ENCODE measurements at regions not wholly inside any gene's neighbourhood (a gene's known extent, or its start where the extent isn't known, plus 50 kb on each side); places are given as distances from the start of the nearest gene placed in this dataset.

DNA sequence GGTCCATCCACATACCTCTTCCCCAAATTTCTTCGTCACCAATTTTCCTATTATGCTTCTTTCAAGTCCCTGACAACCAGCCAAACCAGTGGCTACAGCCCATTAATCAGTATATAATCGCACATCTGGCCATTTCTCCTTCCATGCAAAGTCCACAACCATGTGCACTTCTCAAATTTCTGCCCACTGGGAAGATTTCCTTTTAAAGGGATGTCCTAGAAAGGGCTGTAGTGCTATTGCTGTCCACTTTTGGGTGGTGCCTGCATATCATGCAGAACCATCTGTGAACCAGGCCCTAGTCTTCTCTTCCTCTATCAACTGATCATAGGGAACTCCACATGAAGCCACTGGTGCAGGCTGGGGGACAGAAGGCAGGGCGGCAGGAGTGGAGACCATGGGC, 55.2 kb upstream of the MID1IP1 start:
- TF ChIP-seq NR1H2 (CRISPR knock-in tag; IDR thresholded peaks at IDR 0.05) (no peak), PREB (CRISPR knock-in tag; IDR thresholded peaks at IDR 0.05; ENCODE audit: borderline replicate concordance) (no peak)
- no peaks in the 10 kb centered on the region for H3K36me3 Mint-ChIP-seq
- ChIA-PET CTCF (no interaction called here), POLR2A (no interaction called here)
- no peaks in the 10 kb centered on the region for H3K27me3 Mint-ChIP-seq (ENCODE audit: low read depth)
- DNase-seq (ENCODE audit: low spot score) (no peak), ATAC-seq (no peak)
- H3K4me3 Mint-ChIP-seq, result no peak overlapping the region
- H3K27ac Mint-ChIP-seq, result no peak overlapping the region
- H3K9me3 Mint-ChIP-seq, result peaks cover 18% of the 10 kb centered on the region
- H3K4me1 Mint-ChIP-seq, result no peaks in the 10 kb centered on the region

GRCh38 chrX:38750551-38750950, 50.7 kb upstream of the MID1IP1 start:
- no peaks in the 10 kb centered on the region for H3K36me3 Mint-ChIP-seq
- H3K4me3 Mint-ChIP-seq, result no peak overlapping the region
- ChIA-PET POLR2A (no interaction called here), CTCF (interaction anchor here (1.1 to 2.1 kb wide), 2 partner anchors 323 to 401 kb away, joined by 4 to 7 read pairs; no protein-coding TSS in a partner anchor)
- ATAC-seq (no peak), DNase-seq (ENCODE audit: low spot score) (no peak)
- peaks cover 12% of the 10 kb centered on the region for H3K4me1 Mint-ChIP-seq
- no peak for TF ChIP-seq NFATC4 (CRISPR knock-in tag; IDR thresholded peaks at IDR 0.05)
- TF ChIP-seq, protein P1, sequence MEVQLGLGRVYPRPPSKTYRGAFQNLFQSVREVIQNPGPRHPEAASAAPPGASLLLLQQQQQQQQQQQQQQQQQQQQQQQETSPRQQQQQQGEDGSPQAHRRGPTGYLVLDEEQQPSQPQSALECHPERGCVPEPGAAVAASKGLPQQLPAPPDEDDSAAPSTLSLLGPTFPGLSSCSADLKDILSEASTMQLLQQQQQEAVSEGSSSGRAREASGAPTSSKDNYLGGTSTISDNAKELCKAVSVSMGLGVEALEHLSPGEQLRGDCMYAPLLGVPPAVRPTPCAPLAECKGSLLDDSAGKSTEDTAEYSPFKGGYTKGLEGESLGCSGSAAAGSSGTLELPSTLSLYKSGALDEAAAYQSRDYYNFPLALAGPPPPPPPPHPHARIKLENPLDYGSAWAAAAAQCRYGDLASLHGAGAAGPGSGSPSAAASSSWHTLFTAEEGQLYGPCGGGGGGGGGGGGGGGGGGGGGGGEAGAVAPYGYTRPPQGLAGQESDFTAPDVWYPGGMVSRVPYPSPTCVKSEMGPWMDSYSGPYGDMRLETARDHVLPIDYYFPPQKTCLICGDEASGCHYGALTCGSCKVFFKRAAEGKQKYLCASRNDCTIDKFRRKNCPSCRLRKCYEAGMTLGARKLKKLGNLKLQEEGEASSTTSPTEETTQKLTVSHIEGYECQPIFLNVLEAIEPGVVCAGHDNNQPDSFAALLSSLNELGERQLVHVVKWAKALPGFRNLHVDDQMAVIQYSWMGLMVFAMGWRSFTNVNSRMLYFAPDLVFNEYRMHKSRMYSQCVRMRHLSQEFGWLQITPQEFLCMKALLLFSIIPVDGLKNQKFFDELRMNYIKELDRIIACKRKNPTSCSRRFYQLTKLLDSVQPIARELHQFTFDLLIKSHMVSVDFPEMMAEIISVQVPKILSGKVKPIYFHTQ (CRISPR knock-in tag; IDR thresholded peaks at IDR 0.05), result no peak
- TF ChIP-seq, protein P2, sequence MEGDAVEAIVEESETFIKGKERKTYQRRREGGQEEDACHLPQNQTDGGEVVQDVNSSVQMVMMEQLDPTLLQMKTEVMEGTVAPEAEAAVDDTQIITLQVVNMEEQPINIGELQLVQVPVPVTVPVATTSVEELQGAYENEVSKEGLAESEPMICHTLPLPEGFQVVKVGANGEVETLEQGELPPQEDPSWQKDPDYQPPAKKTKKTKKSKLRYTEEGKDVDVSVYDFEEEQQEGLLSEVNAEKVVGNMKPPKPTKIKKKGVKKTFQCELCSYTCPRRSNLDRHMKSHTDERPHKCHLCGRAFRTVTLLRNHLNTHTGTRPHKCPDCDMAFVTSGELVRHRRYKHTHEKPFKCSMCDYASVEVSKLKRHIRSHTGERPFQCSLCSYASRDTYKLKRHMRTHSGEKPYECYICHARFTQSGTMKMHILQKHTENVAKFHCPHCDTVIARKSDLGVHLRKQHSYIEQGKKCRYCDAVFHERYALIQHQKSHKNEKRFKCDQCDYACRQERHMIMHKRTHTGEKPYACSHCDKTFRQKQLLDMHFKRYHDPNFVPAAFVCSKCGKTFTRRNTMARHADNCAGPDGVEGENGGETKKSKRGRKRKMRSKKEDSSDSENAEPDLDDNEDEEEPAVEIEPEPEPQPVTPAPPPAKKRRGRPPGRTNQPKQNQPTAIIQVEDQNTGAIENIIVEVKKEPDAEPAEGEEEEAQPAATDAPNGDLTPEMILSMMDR (IDR thresholded peaks at IDR 0.05), result no peak
- TF ChIP-seq, protein P3, sequence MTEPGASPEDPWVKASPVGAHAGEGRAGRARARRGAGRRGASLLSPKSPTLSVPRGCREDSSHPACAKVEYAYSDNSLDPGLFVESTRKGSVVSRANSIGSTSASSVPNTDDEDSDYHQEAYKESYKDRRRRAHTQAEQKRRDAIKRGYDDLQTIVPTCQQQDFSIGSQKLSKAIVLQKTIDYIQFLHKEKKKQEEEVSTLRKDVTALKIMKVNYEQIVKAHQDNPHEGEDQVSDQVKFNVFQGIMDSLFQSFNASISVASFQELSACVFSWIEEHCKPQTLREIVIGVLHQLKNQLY (CRISPR knock-in tag; IDR thresholded peaks at IDR 0.05), result no peak
- no peaks in the 10 kb centered on the region for H3K27me3 Mint-ChIP-seq (ENCODE audit: low read depth)
- peaks cover 7% of the 10 kb centered on the region; the same call in 1 of the 2 replicates for H3K9me3 Mint-ChIP-seq
- no peak overlapping the region for H3K27ac Mint-ChIP-seq
